Gastrocnemius medialis (tissue), 4 donors: ENCODE measurements at regions not wholly inside any gene's neighbourhood (a gene's known extent, or its start where the extent isn't known, plus 50 kb on each side); places are given as distances from the start of the nearest gene placed in this dataset.
A peak's percentile ranks its signal among the peaks of the same experiment; 100 is the strongest.

Experiments used
- ATAC-seq, 2 donors: fragments of 150-250 bp; one replicate each; pipeline ENCODE4 v1.9.1; 2016
- DNase-seq, 2 donors: peaks; one replicate each; pipeline ENCODE4 v3.0.0-alpha.2; 2019
- H3K27ac ChIP-seq, 4 donors: fragments of 200-600 bp; sonication (generic); 1 replicate in 1 of 4; 2 replicates in 3 of 4; pipeline ENCODE4 v1.5.1; 2016 to 2018; ENCODE audit warnings: mild to moderate bottlenecking in 2 of 4, moderate library complexity in 1 of 4
- H3K27me3 ChIP-seq, 3 donors: fragments of 200-600 bp; sonication (generic) in 2 of 3; 1 replicate in 1 of 3; 2 replicates in 2 of 3; pipeline versions ENCODE4 v1.5.1 to v1.6.0; 2016 to 2019; ENCODE audit warnings: mild to moderate bottlenecking in 1 of 3, moderate library complexity in 1 of 3
- H3K36me3 ChIP-seq, 2 donors: fragments of 200-600 bp; sonication (generic) in 1 of 2; one replicate each; pipeline ENCODE4 v1.5.1; 2017 to 2018
- H3K4me1 ChIP-seq, 2 donors: fragments of 200-600 bp; sonication (generic) in 1 of 2; one replicate each; pipeline ENCODE4 v1.5.1; 2016 to 2017; ENCODE audit warnings: mild to moderate bottlenecking in 2 of 2
- H3K4me3 ChIP-seq, 4 donors: fragments of 200-600 bp; sonication (generic) in 3 of 4; 1 replicate in 1 of 4; 2 replicates in 3 of 4; pipeline ENCODE4 v1.5.1; 2016 to 2019; ENCODE audit warnings: mild to moderate bottlenecking in 2 of 4
- H3K9me3 ChIP-seq, 3 donors: fragments of 200-600 bp; sonication (generic) in 2 of 3; 1 replicate in 1 of 3; 2 replicates in 2 of 3; pipeline ENCODE4 v1.5.1; 2016 to 2019
- POLR2A ChIP-seq, 2 donors: fragments of 450-650 bp; IDR thresholded peaks; one replicate each; pipeline ENCODE4 v1.6.1; 2017; ENCODE audit warnings: antibody characterized with exemption in 2 of 2, mild to moderate bottlenecking in 2 of 2, moderate library complexity in 2 of 2
- in situ Hi-C, 4 donors: fragments of 200-750 bp; cut with MboI; loops; one replicate each; pipeline versions ENCODE4 v1.15.0 to v1.8.0; 2017; ENCODE audit warnings: low sequenced_read_pairs in 4 of 4
- intact Hi-C: fragments of 100-400 bp; cut with DNase I; formaldehyde crosslinking; loops from one replicate; pipeline ENCODE4 v1.15.1; 2023; ENCODE audit warnings: low total_unique reads
- TF ChIP-seq, protein P1 (sequence below), 5 experiments: fragments of 450-650 bp in 3 of 5; fragments of 200-600 bp in 2 of 5; sonication (generic) in 2 of 5; IDR thresholded peaks in 4 of 5; conservative IDR thresholded peaks in 1 of 5; 1 replicate in 4 of 5; 2 replicates in 1 of 5; pipeline ENCODE4 v1.5.1; 2016 to 2019; ENCODE audit warnings: antibody characterized with exemption in 5 of 5, mild to moderate bottlenecking in 3 of 5, moderate library complexity in 3 of 5

DNA sequence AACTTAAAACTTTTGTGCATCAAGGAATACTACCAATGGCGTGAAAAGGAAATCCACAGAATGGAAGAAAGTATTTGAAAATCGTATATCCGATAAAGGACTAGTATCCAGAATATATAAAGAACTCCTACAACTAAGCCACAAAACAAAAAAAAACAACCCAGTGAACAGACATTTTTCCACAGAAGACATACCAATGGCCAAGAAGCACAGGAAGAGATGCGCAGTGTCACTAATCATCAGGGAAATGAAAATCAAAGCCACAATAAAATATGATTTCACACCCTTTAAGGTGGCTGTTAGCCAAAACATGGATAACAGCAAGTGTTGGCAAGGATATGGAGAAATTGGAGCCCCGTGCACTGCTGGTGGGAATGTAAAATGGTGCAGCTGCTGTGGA, 203.3 kb downstream of the SEC14L1 start:
- H3K4me3 ChIP-seq, result no peak overlapping the region
- DNase-seq (no peak), ATAC-seq (no peak)
- no peaks in the 10 kb centered on the region for H3K36me3 ChIP-seq
- H3K27ac ChIP-seq, result no peak overlapping the region
- H3K9me3 ChIP-seq, result no peaks in the 10 kb centered on the region
- H3K27me3 ChIP-seq, result no peaks in the 10 kb centered on the region
- TF ChIP-seq, protein P1, sequence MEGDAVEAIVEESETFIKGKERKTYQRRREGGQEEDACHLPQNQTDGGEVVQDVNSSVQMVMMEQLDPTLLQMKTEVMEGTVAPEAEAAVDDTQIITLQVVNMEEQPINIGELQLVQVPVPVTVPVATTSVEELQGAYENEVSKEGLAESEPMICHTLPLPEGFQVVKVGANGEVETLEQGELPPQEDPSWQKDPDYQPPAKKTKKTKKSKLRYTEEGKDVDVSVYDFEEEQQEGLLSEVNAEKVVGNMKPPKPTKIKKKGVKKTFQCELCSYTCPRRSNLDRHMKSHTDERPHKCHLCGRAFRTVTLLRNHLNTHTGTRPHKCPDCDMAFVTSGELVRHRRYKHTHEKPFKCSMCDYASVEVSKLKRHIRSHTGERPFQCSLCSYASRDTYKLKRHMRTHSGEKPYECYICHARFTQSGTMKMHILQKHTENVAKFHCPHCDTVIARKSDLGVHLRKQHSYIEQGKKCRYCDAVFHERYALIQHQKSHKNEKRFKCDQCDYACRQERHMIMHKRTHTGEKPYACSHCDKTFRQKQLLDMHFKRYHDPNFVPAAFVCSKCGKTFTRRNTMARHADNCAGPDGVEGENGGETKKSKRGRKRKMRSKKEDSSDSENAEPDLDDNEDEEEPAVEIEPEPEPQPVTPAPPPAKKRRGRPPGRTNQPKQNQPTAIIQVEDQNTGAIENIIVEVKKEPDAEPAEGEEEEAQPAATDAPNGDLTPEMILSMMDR (IDR thresholded peaks at IDR 0.05 in 4 of 5, conservative IDR thresholded peaks at IDR 0.05 in 1 of 5), result no peak
- no peak for TF ChIP-seq POLR2A (IDR thresholded peaks at IDR 0.05)
- H3K4me1 ChIP-seq, result peaks cover 7 to 29% of the 10 kb centered on the region in 2 donors
- intact Hi-C loops (no loop called here), in situ Hi-C loops (loop anchor here in 1 of 4 donors (5.0 kb wide), 1 partner anchor 148 kb away; no protein-coding TSS in a partner anchor)

DNA sequence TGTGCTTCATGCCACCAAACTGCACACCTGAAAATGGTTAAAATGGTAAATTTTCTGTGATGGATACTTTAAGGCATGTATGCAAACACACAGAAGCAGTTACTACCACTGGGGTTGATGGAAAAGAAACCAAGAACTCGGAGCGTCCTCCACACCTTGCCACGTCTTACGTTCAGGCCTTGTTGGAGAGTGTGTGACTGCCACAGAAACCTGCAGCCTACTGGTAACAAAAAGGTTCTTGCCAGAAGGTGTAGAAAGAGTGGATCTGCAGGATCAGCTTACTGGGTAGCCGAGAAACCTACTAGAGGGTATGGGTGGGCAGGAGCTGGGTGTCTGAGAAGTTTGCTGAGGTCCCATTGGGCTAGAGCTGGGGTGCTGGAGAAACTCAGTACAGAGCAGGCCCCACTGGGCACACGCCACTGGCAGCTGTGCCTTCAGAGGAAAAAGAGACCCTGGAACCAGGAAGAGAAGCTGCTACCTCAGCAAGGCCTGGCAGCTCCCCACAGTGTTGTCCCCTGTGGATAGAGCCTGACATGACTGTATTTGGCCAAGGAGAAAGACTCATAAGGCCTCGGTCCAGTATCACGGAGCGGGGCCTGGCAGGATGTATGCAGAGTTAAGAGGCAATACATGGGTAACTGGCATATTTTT, 204.6 kb downstream of the SEC14L1 start:
- ATAC-seq (peak in 1 of 2 donors; percentile 57), DNase-seq (no peak)
- TF ChIP-seq, protein P1 (IDR thresholded peaks at IDR 0.05 in 4 of 5, conservative IDR thresholded peaks at IDR 0.05 in 1 of 5), result peak in 1 of 5 experiments; percentile 8
- no peak for TF ChIP-seq POLR2A (IDR thresholded peaks at IDR 0.05)
- Histone ChIP-seq H3K9me3 (no peaks in the 10 kb centered on the region), H3K27me3 (no peaks in the 10 kb centered on the region), H3K27ac (peak overlapping the region in 1 of 4 donors; percentile 8), H3K36me3 (no peaks in the 10 kb centered on the region), H3K4me1 (peaks cover 7 to 37% of the 10 kb centered on the region in 2 donors), H3K4me3 (no peak overlapping the region)
- intact Hi-C loops (no loop called here), in situ Hi-C loops (no loop called here)

DNA sequence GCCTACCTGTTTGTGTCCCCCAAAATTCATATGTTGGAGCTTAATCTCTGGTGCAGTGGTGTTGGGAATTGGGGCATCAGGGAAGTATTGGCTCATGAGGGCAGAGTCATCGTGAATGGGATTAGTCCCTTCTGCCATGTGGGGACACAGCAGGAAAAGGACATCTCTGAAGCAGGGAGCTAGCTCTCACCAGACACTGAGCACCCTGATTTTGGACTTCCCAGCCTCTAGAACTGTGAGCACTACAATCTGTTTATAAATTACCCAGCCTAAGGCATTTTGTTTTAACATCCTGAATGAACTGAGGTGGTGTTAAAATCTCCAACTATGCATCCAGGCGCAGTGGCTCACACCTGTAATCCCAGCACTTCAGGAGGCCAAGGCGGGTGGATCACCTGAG, 206.0 kb downstream of the SEC14L1 start:
- intact Hi-C loops, result no loop called here
- TF ChIP-seq, protein P1 (IDR thresholded peaks at IDR 0.05 in 4 of 5, conservative IDR thresholded peaks at IDR 0.05 in 1 of 5), result no peak
- TF ChIP-seq POLR2A (IDR thresholded peaks at IDR 0.05), result no peak
- Histone ChIP-seq H3K27me3 (no peaks in the 10 kb centered on the region), H3K9me3 (no peaks in the 10 kb centered on the region), H3K4me3 (no peak overlapping the region), H3K4me1 (peaks cover 13 to 41% of the 10 kb centered on the region in 2 donors), H3K27ac (no peak overlapping the region), H3K36me3 (no peaks in the 10 kb centered on the region)
- in situ Hi-C loops, result no loop called here
- no peak for ATAC-seq
- DNase-seq, result no peak

DNA sequence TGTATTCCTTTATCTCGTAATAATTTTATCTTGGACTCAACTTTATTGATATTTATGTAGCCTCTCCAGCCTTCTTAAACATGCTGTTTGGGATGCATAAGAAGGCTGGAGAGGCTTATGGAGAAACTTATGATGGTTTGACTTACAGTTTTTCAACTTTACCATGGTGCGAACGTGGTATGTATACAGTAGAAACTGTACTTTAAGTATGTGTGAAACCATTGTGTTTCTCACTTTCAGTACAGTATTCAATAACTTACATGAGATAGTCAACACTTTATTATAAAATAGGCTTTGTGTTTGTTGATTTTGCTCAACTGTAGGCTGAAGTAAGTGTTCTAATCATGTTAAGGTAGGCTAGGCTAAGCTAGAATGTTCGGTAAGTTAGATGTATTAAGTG, 206.8 kb downstream of the SEC14L1 start:
- intact Hi-C loops, result no loop called here
- in situ Hi-C loops, result no loop called here

More for the DNA sequence above, 206.8 kb downstream of the SEC14L1 start:
- TF ChIP-seq, protein P1 (IDR thresholded peaks at IDR 0.05 in 4 of 5, conservative IDR thresholded peaks at IDR 0.05 in 1 of 5), result no peak
- TF ChIP-seq POLR2A (IDR thresholded peaks at IDR 0.05), result no peak
- Histone ChIP-seq H3K27me3 (no peaks in the 10 kb centered on the region), H3K36me3 (no peaks in the 10 kb centered on the region), H3K4me3 (no peak overlapping the region), H3K9me3 (no peaks in the 10 kb centered on the region), H3K27ac (no peak overlapping the region), H3K4me1 (peaks cover 20 to 42% of the 10 kb centered on the region in 2 donors)
- no peak for DNase-seq
- ATAC-seq, result no peak
